Spleen (tissue), 11 donors: ENCODE measurements at regions not wholly inside any gene's neighbourhood (a gene's known extent, or its start where the extent isn't known, plus 50 kb on each side); places are given as distances from the start of the nearest gene placed in this dataset.

ENCODE experiments used
- DNase-seq: peaks from one replicate; pipeline ENCODE4 v3.0.0-alpha.2; 2020
- H3K27ac ChIP-seq, 8 donors: fragments of 200-600 bp; sonication (generic) in 7 of 8; 1 replicate in 4 of 8; 2 replicates in 4 of 8; pipeline versions ENCODE4 v1.5.0 to v1.8.0; 2016 to 2021; ENCODE audit warnings: inconsistent platforms in 4 of 8, mild to moderate bottlenecking in 4 of 8, moderate library complexity in 1 of 8
- H3K27me3 ChIP-seq, 7 donors: fragments of 200-600 bp; sonication (generic) in 6 of 7; replicated peaks in 1 of 7; 1 replicate in 4 of 7; 2 replicates in 3 of 7; pipeline versions ENCODE4 v1.5.0 to v1.8.0; 2016 to 2021; ENCODE audit warnings: inconsistent platforms in 3 of 7, mild to moderate bottlenecking in 1 of 7
- H3K36me3 ChIP-seq, 6 donors: fragments of 200-600 bp; sonication (generic) in 5 of 6; 1 replicate in 4 of 6; 2 replicates in 2 of 6; pipeline versions ENCODE4 v1.5.0 to v1.8.0; 2016 to 2021; ENCODE audit warnings: inconsistent platforms in 2 of 6
- H3K4me1 ChIP-seq, 6 donors: fragments of 200-600 bp; sonication (generic) in 5 of 6; 1 replicate in 3 of 6; 2 replicates in 3 of 6; pipeline versions ENCODE4 v1.5.0 to v1.8.0; 2016 to 2021; ENCODE audit warnings: inconsistent platforms in 3 of 6
- H3K4me3 ChIP-seq, 8 donors: fragments of 200-600 bp; sonication (generic) in 7 of 8; 1 replicate in 4 of 8; 2 replicates in 4 of 8; pipeline versions ENCODE4 v1.5.0 to v1.8.0; 2016 to 2021; ENCODE audit warnings: inconsistent platforms in 4 of 8, mild to moderate bottlenecking in 4 of 8, moderate library complexity in 2 of 8
- H3K9me3 ChIP-seq, 8 donors: fragments of 200-600 bp; sonication (generic) in 7 of 8; 1 replicate in 4 of 8; 2 replicates in 4 of 8; pipeline versions ENCODE4 v1.5.0 to v1.8.0; 2016 to 2021; ENCODE audit warnings: inconsistent platforms in 4 of 8
- CTCF ChIP-seq, 11 experiments: fragments of 200-600 bp in 7 of 11; fragments of 450-650 bp in 4 of 11; sonication (generic) in 4 of 11; IDR thresholded peaks in 8 of 11; conservative IDR thresholded peaks in 3 of 11; 1 replicate in 7 of 11; 2 replicates in 4 of 11; pipeline versions ENCODE4 v1.4.0 to v1.8.0; 2016 to 2021; ENCODE audit warnings: antibody characterized with exemption in 11 of 11, inconsistent platforms in 4 of 11, mild to moderate bottlenecking in 1 of 11
- POLR2A ChIP-seq, 3 donors: fragments of 450-650 bp; IDR thresholded peaks; one replicate each; pipeline ENCODE4 v1.5.1; 2017; ENCODE audit warnings: antibody characterized with exemption in 3 of 3, mild to moderate bottlenecking in 1 of 3
- POLR2AphosphoS5 ChIP-seq, 3 donors: sonication (generic); formaldehyde crosslinking; IDR thresholded peaks; one replicate each; pipeline ENCODE4 v1.5.1; 2017; ENCODE audit warnings: antibody characterized with exemption in 3 of 3
- WGBS, 5 donors: extraction: QIAGEN DNeasy Blood & Tissue Kit in 3 of 5; methylation state at CpG; one replicate each; pipeline versions ENCODE4 v1.1.5 to v1.1.7; 2013 to 2018; 5-methylcytosine and 5-hydroxymethylcytosine counted together
- intact Hi-C: fragments of 100-400 bp; cut with DNase I; formaldehyde crosslinking; loops from one replicate; pipeline ENCODE4 v1.15.0; 2023; ENCODE audit warnings: low total_unique reads
- donor health status: healthy with polysubstance abuse.
- donor health status: DM: no; HTN: no; CAD: no; lungs with moderate emphysema.
- donor health status: DM: no; HTN: no; CAD: no.
- donor health status: Bipolar disorder and iron deficiency.
- donor health status: healthy.
- donor health status: DM: no; HTN: no; CAD: no.
- donor health status: DM: yes; HTN: yes; CAD: no.

GRCh38 chr6:48426636-48427035 is 315.6 kb upstream of the PTCHD4 start:
- intact Hi-C loops = no loop called here
- H3K27ac ChIP-seq = no peak overlapping the region
- no peaks in the 10 kb centered on the region for H3K27me3 ChIP-seq
- no peaks in the 10 kb centered on the region for H3K4me1 ChIP-seq
- no peaks in the 10 kb centered on the region for H3K36me3 ChIP-seq
- peaks cover 0 to 19% (median 2%) of the 10 kb centered on the region in 8 donors for H3K9me3 ChIP-seq
- WGBS, 5 donors = 72 to 90% (median 78%) methylated on average over 3 of the region's 3 CpGs
- H3K4me3 ChIP-seq = no peak overlapping the region
- no peak for TF ChIP-seq POLR2A (IDR thresholded peaks at IDR 0.05)
- no peak for TF ChIP-seq CTCF (IDR thresholded peaks at IDR 0.05 in 8 of 11, conservative IDR thresholded peaks at IDR 0.05 in 3 of 11)
- no peak for TF ChIP-seq POLR2AphosphoS5 (IDR thresholded peaks at IDR 0.05)
- DNase-seq = no peak

GRCh38 chr6:48423640-48424365 is 312.8 kb upstream of the PTCHD4 start:
- Histone ChIP-seq H3K9me3 (peaks cover 0 to 19% (median 2%) of the 10 kb centered on the region in 8 donors), H3K4me1 (no peaks in the 10 kb centered on the region), H3K27me3 (no peaks in the 10 kb centered on the region), H3K4me3 (no peak overlapping the region), H3K36me3 (no peaks in the 10 kb centered on the region), H3K27ac (no peak overlapping the region)
- 63 to 89% (median 78%) methylated on average over 1 of the region's 1 CpG for WGBS, 5 donors
- intact Hi-C loops = no loop called here
- no peak for DNase-seq
- TF ChIP-seq POLR2A (IDR thresholded peaks at IDR 0.05) (no peak), POLR2AphosphoS5 (IDR thresholded peaks at IDR 0.05) (no peak), CTCF (IDR thresholded peaks at IDR 0.05 in 8 of 11, conservative IDR thresholded peaks at IDR 0.05 in 3 of 11) (no peak)

DNA sequence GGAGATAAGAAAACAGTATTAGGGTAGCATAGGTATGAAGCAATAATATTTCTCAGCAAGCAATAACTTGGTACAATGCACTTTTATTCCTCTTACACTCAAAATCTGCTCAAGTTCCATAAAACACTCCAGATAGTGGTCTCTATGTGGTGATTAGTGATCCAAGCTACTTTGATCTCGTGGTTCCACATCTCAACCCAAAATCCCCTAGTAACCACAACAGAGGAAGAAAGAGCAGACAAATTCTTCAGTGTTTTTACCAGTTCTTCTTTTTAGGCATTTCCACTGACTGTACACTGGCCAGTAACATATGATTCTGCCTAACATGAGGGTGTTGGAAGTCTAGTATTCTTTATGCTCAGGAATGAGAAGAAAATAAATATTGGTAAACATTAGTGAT is 309.0 kb upstream of the PTCHD4 start:
- intact Hi-C loops = no loop called here
- TF ChIP-seq CTCF (IDR thresholded peaks at IDR 0.05 in 8 of 11, conservative IDR thresholded peaks at IDR 0.05 in 3 of 11) (no peak), POLR2A (IDR thresholded peaks at IDR 0.05) (no peak), POLR2AphosphoS5 (IDR thresholded peaks at IDR 0.05) (no peak)
- DNase-seq = no peak
- Histone ChIP-seq H3K27ac (no peak overlapping the region), H3K27me3 (no peaks in the 10 kb centered on the region), H3K4me1 (no peaks in the 10 kb centered on the region), H3K9me3 (peaks cover 0 to 19% (median 2%) of the 10 kb centered on the region in 8 donors), H3K4me3 (no peak overlapping the region), H3K36me3 (no peaks in the 10 kb centered on the region)
- WGBS, 5 donors = 18 to 39% (median 31%) methylated on average over 1 of the region's 1 CpG

DNA sequence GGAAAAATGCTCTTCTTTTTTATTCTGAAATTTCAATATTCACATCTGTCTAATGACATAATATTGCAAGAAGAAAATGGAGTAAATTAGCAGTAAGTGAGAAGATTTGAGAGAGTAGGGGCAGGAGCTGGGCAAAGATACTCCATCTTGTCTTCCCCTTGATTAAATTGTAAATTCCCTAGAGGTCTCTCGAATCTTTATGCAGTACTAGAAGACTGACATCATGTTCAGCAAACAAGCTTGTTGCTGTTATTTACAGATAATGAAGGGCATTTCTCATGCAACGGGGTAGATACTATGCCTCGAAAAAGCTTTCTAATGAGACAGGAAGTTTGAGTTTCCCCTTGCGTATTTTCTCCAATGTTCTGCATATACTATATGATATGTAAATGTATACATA is 306.9 kb upstream of the PTCHD4 start:
- H3K4me3 ChIP-seq = no peak overlapping the region
- TF ChIP-seq CTCF (IDR thresholded peaks at IDR 0.05 in 8 of 11, conservative IDR thresholded peaks at IDR 0.05 in 3 of 11) (no peak), POLR2A (IDR thresholded peaks at IDR 0.05) (no peak), POLR2AphosphoS5 (IDR thresholded peaks at IDR 0.05) (no peak)
- no peaks in the 10 kb centered on the region for H3K4me1 ChIP-seq
- H3K36me3 ChIP-seq = no peaks in the 10 kb centered on the region
- no peak overlapping the region for H3K27ac ChIP-seq
- WGBS, 5 donors = 48 to 74% (median 58%) methylated on average over 4 of the region's 4 CpGs
- DNase-seq = no peak
- intact Hi-C loops = no loop called here
- no peaks in the 10 kb centered on the region for H3K27me3 ChIP-seq
- peaks cover 0 to 10% (median 2%) of the 10 kb centered on the region in 8 donors for H3K9me3 ChIP-seq
